Transverse colon (tissue), 3 donors: ENCODE measurements at regions not wholly inside any gene's neighbourhood (a gene's known extent, or its start where the extent isn't known, plus 50 kb on each side); places are given as distances from the start of the nearest gene placed in this dataset.

Source experiments
- CTCF ChIP-seq, 5 experiments: fragments of 200-600 bp in 3 of 5; fragments of 450-650 bp in 2 of 5; sonication (generic) in 3 of 5; IDR thresholded peaks; 1 replicate in 2 of 5; 2 replicates in 3 of 5; pipeline ENCODE4 v1.5.1; 2016 to 2017; ENCODE audit warnings: antibody characterized with exemption in 5 of 5, inconsistent platforms in 3 of 5, mild to moderate bottlenecking in 2 of 5, moderate library complexity in 1 of 5
- POLR2A ChIP-seq: fragments of 450-650 bp; IDR thresholded peaks from one replicate; pipeline ENCODE4 v1.6.1; 2016; ENCODE audit warnings: antibody characterized with exemption, mild to moderate bottlenecking, moderate library complexity

GRCh38 chr5:107123014-107123413 is 547.7 kb downstream of the EFNA5 start:
- TF ChIP-seq CTCF (IDR thresholded peaks at IDR 0.05), result no peak
- no peak for TF ChIP-seq POLR2A
